Natural killer cell (primary cell): ENCODE measurements at regions not wholly inside any gene's neighbourhood (a gene's known extent, or its start where the extent isn't known, plus 50 kb on each side); places are given as distances from the start of the nearest gene placed in this dataset.

Experiments used
- ATAC-seq, 3 donors: fragments of 150-1000 bp in 2 of 3; fragments of 200-7000 bp in 1 of 3; cut with Tn5 transposase; 1 replicate in 1 of 3; 2 replicates in 2 of 3; pipeline ENCODE4 v1.10.0; 2021; ENCODE audit warnings: mild to moderate bottlenecking in 2 of 3, moderate library complexity in 2 of 3
- DNase-seq, 2 donors: peaks; one replicate each; pipeline versions ENCODE4 v3.0.0 to v3.0.0-alpha.2; 2013 to 2021; ENCODE audit warnings: mixed read lengths in 1 of 2
- H3K27ac ChIP-seq: one replicate; pipeline ENCODE4 v1.5.1; 2013; ENCODE audit warnings: mild to moderate bottlenecking, low read length
- H3K27me3 ChIP-seq: one replicate; pipeline ENCODE4 v1.6.1; 2013; ENCODE audit warnings: low read length; ENCODE audit not compliant: control insufficient read depth, insufficient read depth
- H3K36me3 ChIP-seq: one replicate; pipeline ENCODE4 v1.6.1; 2013; ENCODE audit warnings: low read length; ENCODE audit not compliant: control insufficient read depth, insufficient read depth
- H3K4me1 ChIP-seq: one replicate; pipeline ENCODE4 v1.6.1; 2013; ENCODE audit warnings: low read length; ENCODE audit not compliant: control insufficient read depth, insufficient read depth
- H3K4me3 ChIP-seq: one replicate; pipeline ENCODE4 v1.5.1; 2013; ENCODE audit warnings: low read length
- H3K9me3 ChIP-seq: one replicate; pipeline ENCODE4 v1.6.1; 2013; ENCODE audit warnings: low read length; ENCODE audit not compliant: control insufficient read depth, insufficient read depth
- H3K27ac Mint-ChIP-seq, 2 donors: one replicate each; pipeline ENCODE4 v1.8.0; 2022; ENCODE audit warnings: mild to moderate bottlenecking in 2 of 2, mixed read lengths in 2 of 2, moderate library complexity in 1 of 2
- H3K27me3 Mint-ChIP-seq, 2 donors: one replicate each; pipeline ENCODE4 v1.8.0; 2022; ENCODE audit warnings: low read depth in 2 of 2, mixed read lengths in 2 of 2
- H3K36me3 Mint-ChIP-seq: one replicate; pipeline ENCODE4 v1.8.0; 2022; ENCODE audit warnings: mixed read lengths
- H3K4me1 Mint-ChIP-seq, 2 donors: one replicate each; pipeline ENCODE4 v1.8.0; 2022; ENCODE audit warnings: mixed read lengths in 2 of 2
- H3K4me3 Mint-ChIP-seq: one replicate; pipeline ENCODE4 v1.8.0; 2022; ENCODE audit warnings: mild to moderate bottlenecking, moderate library complexity, mixed read lengths
- H3K9me3 Mint-ChIP-seq, 2 donors: one replicate each; pipeline ENCODE4 v1.8.0; 2022; ENCODE audit warnings: mixed read lengths in 2 of 2
- WGBS: methylation state at CpG from one replicate; pipeline ENCODE4 v1.1.7; 2013; ENCODE audit warnings: missing lambda C conversion rate; ENCODE audit not compliant: insufficient coverage; 5-methylcytosine and 5-hydroxymethylcytosine counted together
- intact Hi-C: fragments of 100-400 bp; cut with micrococcal nuclease; formaldehyde crosslinking; loops from one replicate; pipeline ENCODE4 v1.14.2; 2022
- TF ChIP-seq, protein P1 (sequence below): fragments of 200-600 bp; IDR thresholded peaks from one replicate; pipeline ENCODE4 v1.8.0; 2022; ENCODE audit warnings: antibody characterized with exemption

DNA sequence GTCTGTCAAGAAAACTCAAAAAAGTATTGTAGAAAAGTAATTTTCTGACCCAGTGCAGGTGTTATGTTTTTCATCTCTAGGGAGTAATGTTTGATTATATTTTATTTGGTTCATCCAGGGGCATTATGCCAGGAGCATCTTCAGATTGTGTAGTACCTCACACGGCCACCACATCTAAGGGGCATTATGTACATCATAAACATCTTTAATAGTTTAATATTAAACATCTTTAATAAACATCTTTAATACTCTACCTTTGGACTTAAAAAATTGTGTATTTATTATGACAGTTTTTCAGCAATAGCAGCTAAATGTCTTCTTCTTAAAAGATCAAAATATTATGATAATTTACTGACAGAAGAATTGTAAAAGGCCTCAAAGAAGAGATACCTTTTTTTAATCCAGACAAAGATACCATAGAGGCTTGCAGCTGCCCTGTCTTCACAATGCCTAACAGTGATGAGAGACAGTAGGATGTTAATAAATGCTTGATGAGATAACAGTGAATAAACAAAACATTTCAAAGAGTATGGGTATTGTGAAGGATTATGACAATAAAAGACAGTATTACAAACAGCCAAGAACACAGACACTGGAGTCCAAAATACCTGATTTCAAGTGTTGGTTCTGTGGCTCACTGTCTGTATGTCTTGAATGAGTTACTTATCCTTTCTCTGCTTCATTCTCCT lies 240.9 kb upstream of the ADGRL2 start:
- Mint-ChIP-seq H3K4me1 (no peaks in the 10 kb centered on the region), H3K27ac (no peak overlapping the region), H3K27me3 (no peaks in the 10 kb centered on the region), H3K4me3 (no peak overlapping the region), H3K9me3 (peaks cover 11 to 12% of the 10 kb centered on the region in 2 donors), H3K36me3 (no peaks in the 10 kb centered on the region)
- intact Hi-C loops, result no loop called here
- DNase-seq (no peak), ATAC-seq (no peak)
- no CpG with 5 or more reads among the region's 1 CpG for WGBS
- TF ChIP-seq, protein P1, sequence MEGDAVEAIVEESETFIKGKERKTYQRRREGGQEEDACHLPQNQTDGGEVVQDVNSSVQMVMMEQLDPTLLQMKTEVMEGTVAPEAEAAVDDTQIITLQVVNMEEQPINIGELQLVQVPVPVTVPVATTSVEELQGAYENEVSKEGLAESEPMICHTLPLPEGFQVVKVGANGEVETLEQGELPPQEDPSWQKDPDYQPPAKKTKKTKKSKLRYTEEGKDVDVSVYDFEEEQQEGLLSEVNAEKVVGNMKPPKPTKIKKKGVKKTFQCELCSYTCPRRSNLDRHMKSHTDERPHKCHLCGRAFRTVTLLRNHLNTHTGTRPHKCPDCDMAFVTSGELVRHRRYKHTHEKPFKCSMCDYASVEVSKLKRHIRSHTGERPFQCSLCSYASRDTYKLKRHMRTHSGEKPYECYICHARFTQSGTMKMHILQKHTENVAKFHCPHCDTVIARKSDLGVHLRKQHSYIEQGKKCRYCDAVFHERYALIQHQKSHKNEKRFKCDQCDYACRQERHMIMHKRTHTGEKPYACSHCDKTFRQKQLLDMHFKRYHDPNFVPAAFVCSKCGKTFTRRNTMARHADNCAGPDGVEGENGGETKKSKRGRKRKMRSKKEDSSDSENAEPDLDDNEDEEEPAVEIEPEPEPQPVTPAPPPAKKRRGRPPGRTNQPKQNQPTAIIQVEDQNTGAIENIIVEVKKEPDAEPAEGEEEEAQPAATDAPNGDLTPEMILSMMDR, result no peak
- Histone ChIP-seq H3K36me3 (no peaks in the 10 kb centered on the region), H3K4me1 (no peaks in the 10 kb centered on the region), H3K27ac (no peak overlapping the region), H3K4me3 (no peak overlapping the region), H3K9me3 (no peaks in the 10 kb centered on the region), H3K27me3 (no peaks in the 10 kb centered on the region)

DNA sequence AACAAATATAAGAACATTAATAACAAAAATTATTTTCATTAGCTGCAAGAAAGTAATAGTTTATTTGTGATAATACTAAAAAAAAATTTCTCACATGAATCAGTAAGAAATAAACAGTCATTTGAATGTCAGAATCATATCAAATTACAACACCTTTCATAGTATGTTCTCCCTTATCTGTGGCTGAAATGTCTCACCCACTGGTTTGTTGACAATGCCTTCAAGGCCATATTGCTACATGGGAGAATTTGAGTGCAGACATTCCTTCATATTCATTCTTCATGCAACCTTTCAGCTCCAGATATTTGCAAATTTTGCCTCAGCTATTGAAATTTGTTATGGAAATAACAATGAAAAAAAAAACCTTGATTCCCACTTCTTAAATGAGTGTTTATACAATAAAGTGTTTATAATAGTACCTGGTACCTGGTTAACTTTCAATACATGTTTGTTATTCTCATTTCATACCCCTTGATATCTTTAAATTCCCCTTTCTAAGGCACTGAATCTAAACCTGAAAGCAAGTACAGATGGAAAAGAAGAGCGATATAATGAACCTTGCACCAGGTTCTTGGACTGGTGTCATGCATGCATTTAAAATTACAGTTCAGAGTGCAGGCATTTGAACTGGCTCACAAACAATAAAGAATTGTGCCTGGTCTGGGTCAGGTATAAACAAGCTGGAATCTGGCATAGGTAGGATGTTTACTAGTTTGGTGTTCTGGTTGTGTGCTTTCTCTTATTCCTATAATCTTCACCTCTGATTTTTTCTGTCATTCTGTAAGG lies 242.2 kb upstream of the ADGRL2 start:
- intact Hi-C loops, result no loop called here

DNA sequence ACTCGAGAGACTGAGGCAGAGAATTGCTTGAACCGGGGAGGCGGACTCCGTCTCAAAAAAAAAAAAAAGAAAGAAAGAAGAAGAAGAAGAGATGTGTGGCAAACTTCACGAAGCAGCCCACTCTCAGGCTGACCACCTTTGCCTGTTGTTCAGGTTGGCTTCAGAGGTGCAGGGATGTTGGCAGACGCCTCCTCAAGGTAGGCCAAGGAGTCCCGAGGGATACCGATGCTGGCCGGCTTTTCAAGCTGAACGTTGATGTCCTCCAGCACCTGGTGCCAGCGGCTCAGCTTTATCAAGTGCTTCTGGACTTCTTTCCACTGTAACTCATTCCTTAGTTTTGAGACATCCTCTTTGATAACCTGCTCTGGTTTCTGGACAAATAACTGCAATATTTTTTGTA lies 243.8 kb upstream of the ADGRL2 start:
- intact Hi-C loops, result no loop called here
- DNase-seq, result no peak
- Mint-ChIP-seq H3K27me3 (no peaks in the 10 kb centered on the region), H3K27ac (no peak overlapping the region), H3K9me3 (peaks cover 8 to 12% of the 10 kb centered on the region in 2 donors), H3K4me3 (no peak overlapping the region), H3K36me3 (no peaks in the 10 kb centered on the region), H3K4me1 (no peaks in the 10 kb centered on the region)
- no peak overlapping the region for H3K4me3 ChIP-seq
- no peaks in the 10 kb centered on the region for H3K27me3 ChIP-seq
- H3K36me3 ChIP-seq, result no peaks in the 10 kb centered on the region
- TF ChIP-seq, protein P1, result no peak
- no peaks in the 10 kb centered on the region for H3K4me1 ChIP-seq
- ATAC-seq, result no peak
- H3K27ac ChIP-seq, result no peak overlapping the region
- WGBS, result 93% methylated on average over 11 of the region's 11 CpGs
- H3K9me3 ChIP-seq, result no peaks in the 10 kb centered on the region

More for the DNA sequence above, 242.2 kb upstream of the ADGRL2 start:
- TF ChIP-seq, protein P1, result no peak
- H3K36me3 Mint-ChIP-seq, result no peaks in the 10 kb centered on the region
- H3K9me3 Mint-ChIP-seq, result peaks cover 11% of the 10 kb centered on the region in 2 donors
- Histone ChIP-seq H3K9me3 (no peaks in the 10 kb centered on the region), H3K4me1 (no peaks in the 10 kb centered on the region), H3K27me3 (no peaks in the 10 kb centered on the region), H3K36me3 (no peaks in the 10 kb centered on the region), H3K4me3 (no peak overlapping the region), H3K27ac (no peak overlapping the region)
- DNase-seq (no peak), ATAC-seq (no peak)
- H3K27ac Mint-ChIP-seq, result no peak overlapping the region
- H3K27me3 Mint-ChIP-seq, result no peaks in the 10 kb centered on the region
- H3K4me1 Mint-ChIP-seq, result no peaks in the 10 kb centered on the region
- WGBS, result 96% methylated on average over 1 of the region's 1 CpG
- H3K4me3 Mint-ChIP-seq, result no peak overlapping the region
